Activated CD4-positive, alpha-beta T cell treated with anti-CD3 and anti-CD28 coated beads, Interleukin-2, Interleukin-4, amounts not matched to agents 100 ng/mL and 50 ng/mL, durations not matched to agents 16 hours and 8 hours (primary cell): ENCODE measurements at regions not wholly inside any gene's neighbourhood (a gene's known extent, or its start where the extent isn't known, plus 50 kb on each side); places are given as distances from the start of the nearest gene placed in this dataset.
"Not testable (repeated sequence)": the region's sequence is repeated elsewhere in the genome, so short reads cannot be mapped to it uniquely, and the experiment has no call there.

Experiments
- DNase-seq: peaks from one replicate; pipeline ENCODE4 v3.0.0-alpha.2; 2020; ENCODE audit warnings: low spot score

GRCh38 chr5:87529486-87530076, 116.9 kb upstream of the CCNH start:
- DNase-seq: no peak

DNA sequence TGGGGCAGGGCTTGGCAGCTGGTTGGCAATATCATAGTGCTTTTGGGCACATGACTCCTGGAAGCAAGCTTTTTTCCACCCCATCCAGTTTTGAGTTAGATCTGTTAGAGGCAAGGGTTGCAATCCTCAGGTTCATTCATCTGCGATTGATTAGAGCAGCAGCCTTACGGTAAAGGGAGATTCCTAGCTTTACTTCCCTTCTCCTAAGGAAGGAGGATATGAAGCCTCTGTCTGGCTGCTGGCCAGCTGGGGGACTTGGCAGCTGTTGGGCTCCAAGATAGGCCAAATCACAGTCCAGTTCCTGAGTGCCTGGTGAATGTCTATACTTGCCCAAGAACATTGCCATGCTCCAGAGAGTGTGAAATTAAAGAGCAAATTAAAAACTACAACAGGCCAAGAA, 113.4 kb upstream of the CCNH start:
- DNase-seq: no peak

DNA sequence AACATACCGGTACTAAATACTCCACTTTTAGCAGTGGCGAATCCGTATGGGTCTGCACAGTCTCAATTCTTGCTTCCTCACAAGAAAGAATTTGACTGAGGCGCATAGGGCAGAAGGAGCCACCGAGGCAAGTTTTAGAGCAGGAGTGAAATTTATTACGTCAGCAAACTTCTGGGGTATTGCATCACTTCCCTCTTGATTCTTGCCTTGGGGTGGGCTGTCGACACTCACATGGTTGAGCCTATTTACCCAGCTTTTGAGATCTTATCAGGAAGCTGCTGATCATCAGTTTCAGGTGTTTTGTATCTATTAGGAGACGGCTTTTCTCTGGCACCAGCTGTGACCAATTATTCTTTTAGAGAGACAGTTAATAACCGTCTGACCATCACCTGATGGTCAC, 111.5 kb upstream of the CCNH start:
- DNase-seq: no peak

- not testable (repeated sequence) for DNase-seq
Measured at GRCh38 chr5:87511778-87512177, 99.0 kb upstream of the CCNH start.

GRCh38 chr5:87503004-87503403, 90.3 kb upstream of the CCNH start:
- no peak for DNase-seq

DNA sequence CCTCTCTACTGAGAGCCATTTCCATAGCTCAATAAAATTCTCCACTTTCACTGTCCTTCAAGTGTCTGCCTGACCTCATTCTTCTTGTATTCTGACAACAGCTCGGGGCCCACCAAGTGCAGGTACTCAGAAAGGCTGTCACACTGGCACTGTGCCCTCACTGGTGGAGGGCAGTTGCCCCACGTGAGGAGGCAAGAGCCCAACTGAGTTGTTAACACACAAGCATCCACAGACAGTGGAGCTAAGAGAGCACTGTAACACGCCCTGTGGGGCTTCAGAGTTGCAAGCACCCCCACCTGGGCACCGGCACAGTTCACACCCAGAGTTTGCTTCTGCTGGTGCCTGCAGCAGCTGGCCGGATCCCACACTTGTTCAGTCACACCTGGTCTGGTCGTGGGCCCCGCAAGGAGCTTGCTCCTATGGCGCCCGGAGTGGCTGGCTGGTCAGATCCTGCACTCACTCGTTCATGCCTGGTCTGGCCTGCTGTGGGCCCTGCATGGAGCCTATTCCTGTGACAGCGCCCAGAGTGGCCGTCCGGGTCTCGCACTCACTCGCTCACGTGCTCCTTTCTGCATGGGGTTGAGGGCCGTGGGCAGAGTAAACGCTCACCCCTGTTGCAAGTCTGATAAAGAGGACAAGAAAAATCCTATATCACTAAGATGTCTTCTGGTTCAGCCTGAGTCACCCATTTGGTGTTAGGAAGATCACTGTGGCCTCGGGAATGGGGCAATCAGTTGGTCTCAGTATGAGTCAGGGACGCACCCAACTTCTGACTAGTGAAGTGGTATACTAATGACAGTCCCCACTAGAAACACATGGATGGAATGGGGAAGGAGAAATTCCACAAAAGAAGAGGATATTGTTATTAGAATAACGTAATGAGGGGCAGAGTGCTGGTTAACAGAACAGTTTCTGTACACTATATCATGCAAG, 87.0 kb upstream of the CCNH start:
- DNase-seq: no peak
